ENCODE measurements at regions not wholly inside any gene's neighbourhood (a gene's known extent, or its start where the extent isn't known, plus 50 kb on each side); places are given as distances from the start of the nearest gene placed in this dataset.

DNA sequence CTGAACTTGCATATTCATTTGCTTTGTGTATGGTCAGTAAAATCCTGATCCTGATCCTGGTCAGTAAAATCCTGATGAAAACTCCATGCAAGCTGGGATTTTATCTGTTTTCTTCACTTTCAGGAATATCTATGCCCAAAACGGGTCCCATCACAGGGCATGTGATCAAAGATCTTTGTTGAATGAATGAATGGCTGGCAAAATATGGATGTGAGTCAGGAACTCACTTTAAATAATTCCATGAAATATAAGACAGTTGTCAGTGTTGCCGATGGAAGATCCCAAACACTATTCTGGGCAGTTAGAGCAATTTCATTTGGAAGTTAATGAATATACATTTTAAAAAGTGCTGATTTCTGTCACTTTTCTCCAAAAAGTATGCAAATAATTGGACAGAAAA, 598.4 kb downstream of the GBA3 start:
- H3K4me3 ChIP-seq, result no peak overlapping the region
- no peaks in the 10 kb centered on the region for H3K4me1 ChIP-seq
- no peaks in the 10 kb centered on the region for H3K9me3 ChIP-seq
- WGBS, 2 donors, result 67 to 76% methylated on average over 2 of the region's 2 CpGs
- no peak for FAIRE-seq
- ATAC-seq, result no peak
- H3K27ac ChIP-seq, result no peak overlapping the region
- intact Hi-C loops (cut with DNase I), result no loop called here
- no peak for DNase-seq
- H3K36me3 ChIP-seq, result no peaks in the 10 kb centered on the region
- no peaks in the 10 kb centered on the region for H3K27me3 ChIP-seq
- TF ChIP-seq, protein P1, sequence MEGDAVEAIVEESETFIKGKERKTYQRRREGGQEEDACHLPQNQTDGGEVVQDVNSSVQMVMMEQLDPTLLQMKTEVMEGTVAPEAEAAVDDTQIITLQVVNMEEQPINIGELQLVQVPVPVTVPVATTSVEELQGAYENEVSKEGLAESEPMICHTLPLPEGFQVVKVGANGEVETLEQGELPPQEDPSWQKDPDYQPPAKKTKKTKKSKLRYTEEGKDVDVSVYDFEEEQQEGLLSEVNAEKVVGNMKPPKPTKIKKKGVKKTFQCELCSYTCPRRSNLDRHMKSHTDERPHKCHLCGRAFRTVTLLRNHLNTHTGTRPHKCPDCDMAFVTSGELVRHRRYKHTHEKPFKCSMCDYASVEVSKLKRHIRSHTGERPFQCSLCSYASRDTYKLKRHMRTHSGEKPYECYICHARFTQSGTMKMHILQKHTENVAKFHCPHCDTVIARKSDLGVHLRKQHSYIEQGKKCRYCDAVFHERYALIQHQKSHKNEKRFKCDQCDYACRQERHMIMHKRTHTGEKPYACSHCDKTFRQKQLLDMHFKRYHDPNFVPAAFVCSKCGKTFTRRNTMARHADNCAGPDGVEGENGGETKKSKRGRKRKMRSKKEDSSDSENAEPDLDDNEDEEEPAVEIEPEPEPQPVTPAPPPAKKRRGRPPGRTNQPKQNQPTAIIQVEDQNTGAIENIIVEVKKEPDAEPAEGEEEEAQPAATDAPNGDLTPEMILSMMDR (IDR thresholded peaks at IDR 0.05), result no peak

DNA sequence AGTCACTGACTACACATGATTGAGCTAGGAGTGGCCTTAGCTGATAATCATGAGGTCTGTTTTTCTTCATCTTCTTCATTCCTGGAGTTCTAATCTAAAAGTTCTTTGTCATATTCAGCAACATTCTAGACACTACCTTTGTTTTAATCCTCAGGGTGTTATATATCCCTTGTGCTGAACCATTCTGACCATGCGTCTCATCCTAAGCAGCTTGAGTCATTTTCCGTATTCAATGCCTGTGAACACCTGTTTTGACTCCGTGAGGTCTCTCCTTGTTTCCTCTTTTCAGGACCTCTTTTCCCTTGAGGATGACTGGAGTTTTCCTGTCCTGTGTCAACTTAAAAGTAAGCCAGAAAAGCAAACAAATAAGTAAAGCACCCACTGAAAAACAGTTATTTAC, 597.9 kb downstream of the GBA3 start:
- DNase-seq (no peak), ATAC-seq (no peak), FAIRE-seq (no peak)
- WGBS, 2 donors, result 75 to 93% methylated on average over 3 of the region's 3 CpGs
- intact Hi-C loops (cut with DNase I), result no loop called here
- H3K36me3 ChIP-seq, result no peaks in the 10 kb centered on the region
- no peaks in the 10 kb centered on the region for H3K9me3 ChIP-seq
- H3K27ac ChIP-seq, result no peak overlapping the region
- H3K4me3 ChIP-seq, result no peak overlapping the region
- H3K4me1 ChIP-seq, result no peaks in the 10 kb centered on the region
- no peaks in the 10 kb centered on the region for H3K27me3 ChIP-seq
- TF ChIP-seq, protein P1 (IDR thresholded peaks at IDR 0.05), result no peak

DNA sequence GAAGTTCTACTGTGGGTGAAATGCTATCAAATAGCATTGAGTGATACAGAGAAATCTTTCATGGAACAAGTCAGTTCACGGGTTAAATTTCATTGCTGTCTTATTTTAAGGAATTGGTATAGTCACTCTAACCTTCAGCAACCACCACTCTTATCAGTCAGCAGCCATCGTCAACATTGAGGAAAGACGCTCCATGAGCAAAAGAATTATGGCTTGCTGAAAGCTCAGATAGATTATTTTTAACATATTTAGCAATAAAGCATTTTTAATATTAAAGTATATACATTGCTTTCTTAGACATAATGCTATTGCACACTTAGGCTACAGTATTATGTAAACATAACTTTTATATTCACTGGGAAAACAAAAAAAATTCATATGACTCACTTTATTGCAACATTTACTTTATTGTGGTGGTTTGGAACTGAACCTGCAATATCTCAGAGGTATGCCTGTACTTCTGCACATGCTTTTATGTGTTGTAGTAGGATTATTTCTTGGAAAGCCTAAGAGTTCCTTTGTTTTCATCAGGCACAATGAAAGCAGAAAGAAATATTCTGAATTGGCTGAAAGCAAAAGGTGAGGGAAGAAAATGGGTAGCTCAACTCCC, 586.7 kb downstream of the GBA3 start:
- no peak for FAIRE-seq
- TF ChIP-seq, protein P1 (IDR thresholded peaks at IDR 0.05), result no peak
- intact Hi-C loops (cut with DNase I), result no loop called here
- no peaks in the 10 kb centered on the region for H3K4me1 ChIP-seq
- no peak overlapping the region for H3K27ac ChIP-seq
- no peak for ATAC-seq
- no peaks in the 10 kb centered on the region for H3K36me3 ChIP-seq
- no peaks in the 10 kb centered on the region for H3K9me3 ChIP-seq
- 41 to 43% methylated on average over 3 of the region's 3 CpGs for WGBS, 2 donors
- no peak overlapping the region for H3K4me3 ChIP-seq
- DNase-seq, result no peak
- H3K27me3 ChIP-seq, result peaks cover 0 to 4% (median 0%) of the 10 kb centered on the region in 4 donors

DNA sequence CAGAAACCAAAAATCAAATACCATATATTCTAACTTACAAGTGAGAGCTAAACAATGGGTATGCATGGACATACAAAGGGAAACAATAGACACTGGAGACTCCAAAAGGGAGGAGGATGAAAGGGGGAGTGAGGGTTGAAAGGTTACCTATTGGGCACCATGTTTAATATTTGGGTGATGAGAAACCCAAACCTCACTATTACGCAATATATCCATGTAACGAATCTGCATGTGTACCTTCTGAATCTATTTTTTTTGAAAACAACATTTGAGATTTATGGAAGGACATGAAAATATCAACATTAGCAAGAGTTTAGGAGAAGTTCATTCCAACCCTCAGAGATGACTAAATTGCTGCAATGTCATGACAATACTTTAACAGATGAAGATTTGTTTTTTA, 586.1 kb downstream of the GBA3 start:
- DNase-seq, result no peak
- 81 to 90% methylated on average over 2 of the region's 2 CpGs for WGBS, 2 donors
- H3K27me3 ChIP-seq, result peaks cover 0 to 3% (median 0%) of the 10 kb centered on the region in 4 donors
- no peak for FAIRE-seq
- intact Hi-C loops (cut with DNase I), result no loop called here
- TF ChIP-seq, protein P1 (IDR thresholded peaks at IDR 0.05), result no peak
- no peak overlapping the region for H3K4me3 ChIP-seq
- H3K27ac ChIP-seq, result no peak overlapping the region
- no peaks in the 10 kb centered on the region for H3K4me1 ChIP-seq
- H3K9me3 ChIP-seq, result no peaks in the 10 kb centered on the region
- H3K36me3 ChIP-seq, result no peaks in the 10 kb centered on the region
- ATAC-seq, result no peak

DNA sequence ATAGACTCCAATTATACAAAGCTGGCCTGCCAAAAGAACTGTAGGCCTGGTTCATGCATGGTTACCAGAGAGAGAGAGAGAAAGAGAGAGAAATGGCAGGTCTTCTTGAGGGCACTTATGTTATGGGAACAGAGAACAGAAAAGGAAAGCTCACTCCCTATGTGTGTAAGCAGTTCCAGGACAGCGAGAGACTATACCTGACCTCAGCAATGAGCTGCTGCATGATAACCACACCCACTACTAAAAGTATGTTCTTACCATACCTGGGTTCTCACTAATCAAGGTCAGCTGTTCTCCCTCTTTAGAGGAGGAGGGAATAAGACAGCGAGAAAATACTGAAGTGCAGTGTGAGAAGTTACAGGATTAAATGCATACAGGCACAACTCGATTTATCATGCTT, 583.3 kb downstream of the GBA3 start:
- ATAC-seq, result no peak
- Histone ChIP-seq H3K27me3 (no peaks in the 10 kb centered on the region), H3K36me3 (no peaks in the 10 kb centered on the region), H3K9me3 (no peaks in the 10 kb centered on the region), H3K4me1 (no peaks in the 10 kb centered on the region), H3K27ac (no peak overlapping the region), H3K4me3 (no peak overlapping the region)
- DNase-seq, result no peak
- 67 to 76% methylated on average over 3 of the region's 3 CpGs for WGBS, 2 donors
- intact Hi-C loops (cut with DNase I), result no loop called here
- TF ChIP-seq, protein P1 (IDR thresholded peaks at IDR 0.05), result no peak
- no peak for FAIRE-seq

Measured in pancreas (tissue), 10 donors.